WTC11 (cell line): ENCODE measurements at regions not wholly inside any gene's neighbourhood (a gene's known extent, or its start where the extent isn't known, plus 50 kb on each side); places are given as distances from the start of the nearest gene placed in this dataset.

Experiments
- ATAC-seq: fragments of 200-7000 bp; cut with Tn5 transposase; 2 replicates; pipeline ENCODE4 v1.10.0; 2021; ENCODE audit warnings: mild to moderate bottlenecking, moderate library complexity
- CTCF ChIA-PET: fragments of 300-600 bp; sonication (Branson Sonifier 250); formaldehyde crosslinking; loops from one replicate; lab custom pipeline; 2021; ENCODE audit warnings: antibody characterized with exemption; lab: Charles Lee
- POLR2A ChIA-PET: fragments of 350-600 bp; sonication (Branson Sonifier 250); formaldehyde crosslinking; loops from one replicate; lab custom pipeline; 2021; ENCODE audit warnings: antibody characterized with exemption; lab: Charles Lee
- DNase-seq: peaks from one replicate; pipeline ENCODE4 v3.0.0; 2021; ENCODE audit warnings: low spot score
- H3K27ac Mint-ChIP-seq: 2 replicates; pipeline ENCODE4 v1.8.0; 2021; ENCODE audit warnings: mixed read lengths
- H3K27me3 Mint-ChIP-seq: 2 replicates; pipeline ENCODE4 v1.8.0; 2021; ENCODE audit warnings: low read depth, mild to moderate bottlenecking, moderate library complexity, mixed read lengths
- H3K36me3 Mint-ChIP-seq: 2 replicates; pipeline ENCODE4 v1.8.0; 2021; ENCODE audit warnings: mixed read lengths
- H3K4me1 Mint-ChIP-seq: 2 replicates; pipeline ENCODE4 v1.8.0; 2022; ENCODE audit warnings: mixed read lengths
- H3K4me3 Mint-ChIP-seq: 2 replicates; pipeline ENCODE4 v1.8.0; 2021; ENCODE audit warnings: mild to moderate bottlenecking, moderate library complexity, mixed read lengths
- H3K9me3 Mint-ChIP-seq: 2 replicates; pipeline ENCODE4 v1.8.0; 2021; ENCODE audit warnings: mixed read lengths
- AFF4 ChIP-seq: sonication (generic); formaldehyde crosslinking; IDR thresholded peaks from 2 replicates; pipeline ENCODE4 v1.8.1; 2023; ENCODE audit warnings: mild to moderate bottlenecking, missing genetic modification reagents, borderline replicate concordance
- ATF2 ChIP-seq: sonication (generic); formaldehyde crosslinking; IDR thresholded peaks from 2 replicates; pipeline ENCODE4 v1.8.1; 2022; ENCODE audit warnings: low read depth, missing genetic modification reagents, borderline replicate concordance
- E2F1 ChIP-seq: sonication (generic); formaldehyde crosslinking; IDR thresholded peaks from 2 replicates; pipeline ENCODE4 v1.8.0; 2022; ENCODE audit warnings: mild to moderate bottlenecking, missing genetic modification reagents
- ERG ChIP-seq: fragments of 250-450 bp; sonication (Bioruptor Pico); IDR thresholded peaks from 2 replicates; pipeline ENCODE4 v1.8.0; 2021; ENCODE audit warnings: mild to moderate bottlenecking
- FOXK1 ChIP-seq: sonication (generic); formaldehyde crosslinking; IDR thresholded peaks from 2 replicates; pipeline ENCODE4 v1.8.0; 2022; ENCODE audit warnings: mild to moderate bottlenecking, moderate library complexity, missing genetic modification reagents
- IRF1 ChIP-seq: sonication (generic); formaldehyde crosslinking; IDR thresholded peaks from 2 replicates; pipeline ENCODE4 v1.8.0; 2023; ENCODE audit warnings: missing genetic modification reagents
- JAZF1 ChIP-seq: fragments of 250-450 bp; sonication (Bioruptor Pico); IDR thresholded peaks from 2 replicates; pipeline ENCODE4 v1.9.0; 2021; ENCODE audit warnings: moderate library complexity, mild to moderate bottlenecking, inconsistent platforms
- JUN ChIP-seq: sonication (generic); formaldehyde crosslinking; IDR thresholded peaks from 2 replicates; pipeline ENCODE4 v1.8.0; 2023; ENCODE audit warnings: mild to moderate bottlenecking, missing genetic modification reagents
- KAT7 ChIP-seq: sonication (generic); formaldehyde crosslinking; IDR thresholded peaks from 2 replicates; pipeline ENCODE4 v1.8.1; 2023; ENCODE audit warnings: missing genetic modification reagents, mild to moderate bottlenecking, borderline replicate concordance
- MLX ChIP-seq: sonication (generic); formaldehyde crosslinking; IDR thresholded peaks from 2 replicates; pipeline ENCODE4 v1.8.1; 2023; ENCODE audit warnings: mild to moderate bottlenecking, missing genetic modification reagents, moderate library complexity
- NR2C2 ChIP-seq: sonication (generic); formaldehyde crosslinking; IDR thresholded peaks from 2 replicates; pipeline ENCODE4 v1.8.0; 2022; ENCODE audit warnings: mild to moderate bottlenecking, missing genetic modification reagents
- PREB ChIP-seq: sonication (generic); formaldehyde crosslinking; IDR thresholded peaks from 2 replicates; pipeline ENCODE4 v1.8.1; 2022; ENCODE audit warnings: mild to moderate bottlenecking, missing genetic modification reagents, moderate library complexity, borderline replicate concordance
- SP1 ChIP-seq: sonication (generic); formaldehyde crosslinking; conservative IDR thresholded peaks from 2 replicates; pipeline ENCODE4 v1.8.1; 2022; ENCODE audit warnings: missing genetic modification reagents
- TEAD4 ChIP-seq: sonication (generic); formaldehyde crosslinking; IDR thresholded peaks from 2 replicates; pipeline ENCODE4 v1.8.0; 2022; ENCODE audit warnings: mild to moderate bottlenecking, missing genetic modification reagents
- ZBTB43 ChIP-seq: sonication (generic); formaldehyde crosslinking; IDR thresholded peaks from 2 replicates; pipeline ENCODE4 v1.8.1; 2023; ENCODE audit warnings: mild to moderate bottlenecking, missing genetic modification reagents
- ZMAT4 ChIP-seq: fragments of 250-450 bp; sonication (Bioruptor Pico); IDR thresholded peaks from 2 replicates; pipeline ENCODE4 v1.9.0; 2021; ENCODE audit warnings: mild to moderate bottlenecking
- ZNF121 ChIP-seq: sonication (generic); formaldehyde crosslinking; IDR thresholded peaks from 2 replicates; pipeline ENCODE4 v1.8.0; 2023; ENCODE audit warnings: missing genetic modification reagents
- ZNF219 ChIP-seq: sonication (generic); formaldehyde crosslinking; IDR thresholded peaks from 2 replicates; pipeline ENCODE4 v1.8.0; 2023; ENCODE audit warnings: missing genetic modification reagents, mild to moderate bottlenecking, borderline replicate concordance
- ZSCAN18 ChIP-seq: fragments of 250-450 bp; sonication (Bioruptor Pico); IDR thresholded peaks from 2 replicates; pipeline ENCODE4 v2.1.2; 2022; ENCODE audit warnings: mild to moderate bottlenecking, moderate library complexity

- TF ChIP-seq AFF4 (CRISPR knock-in tag) (no peak), JAZF1 (CRISPR knock-in tag) (no peak), TEAD4 (no peak), ATF2 (CRISPR knock-in tag) (no peak), ZSCAN18 (CRISPR knock-in tag) (no peak), FOXK1 (no peak), ERG (no peak), ZBTB43 (no peak), ZMAT4 (CRISPR knock-in tag) (no peak), SP1 (CRISPR knock-in tag) (no peak), NR2C2 (CRISPR knock-in tag) (no peak), ZNF121 (CRISPR knock-in tag) (no peak)
Observed at GRCh38 chr5:29069104-29069402, 2030.7 kb upstream of the CDH9 start (continued).

GRCh38 chr5:29061381-29061780, 2023.0 kb upstream of the CDH9 start:
- no peaks in the 10 kb centered on the region for H3K4me1 Mint-ChIP-seq
- no peak overlapping the region for H3K4me3 Mint-ChIP-seq
- CTCF ChIA-PET: no interaction called here
- peaks cover 22% of the 10 kb centered on the region for H3K9me3 Mint-ChIP-seq
- peaks cover 12% of the 10 kb centered on the region for H3K36me3 Mint-ChIP-seq
- ATAC-seq: no peak
- DNase-seq: no peak
- H3K27ac Mint-ChIP-seq: no peak overlapping the region
- no peaks in the 10 kb centered on the region for H3K27me3 Mint-ChIP-seq
- POLR2A ChIA-PET: no interaction called here
- TF ChIP-seq JUN (CRISPR knock-in tag): no peak
- TF ChIP-seq ZNF219: no peak
- TF ChIP-seq MLX: no peak
- no peak for TF ChIP-seq IRF1 (CRISPR knock-in tag)
- TF ChIP-seq PREB (CRISPR knock-in tag): no peak
- no peak for TF ChIP-seq E2F1 (CRISPR knock-in tag)
- TF ChIP-seq KAT7: no peak
